Keratinocyte (primary cell): ENCODE measurements at regions not wholly inside any gene's neighbourhood (a gene's known extent, or its start where the extent isn't known, plus 50 kb on each side); places are given as distances from the start of the nearest gene placed in this dataset.

Experiments used
- DNase-seq: peaks from one replicate; pipeline ENCODE4 v3.0.0-alpha.2; 2011; ENCODE audit warnings: low read depth, missing footprints, low spot score
- FAIRE-seq: peaks from 2 replicates; lab custom pipeline; 2011; peaks lifted over from hg19 to GRCh38; lab: Jason Lieb, UNC
- H2AFZ ChIP-seq: 2 replicates; pipeline ENCODE4 v1.6.0; 2012; ENCODE audit warnings: low read length, control low read depth, inconsistent platforms; ENCODE audit not compliant: control insufficient read depth
- H3K27ac ChIP-seq: 2 replicates; pipeline ENCODE4 v1.5.1; 2011; ENCODE audit warnings: low read length; ENCODE audit not compliant: control insufficient read depth, insufficient read depth
- H3K27me3 ChIP-seq: 3 replicates; pipeline ENCODE4 v1.6.0; 2011; ENCODE audit warnings: low read length; ENCODE audit not compliant: control insufficient read depth, insufficient read depth; ENCODE audit errors: extremely low read depth
- H3K36me3 ChIP-seq, 2 experiments: 2 replicates in 1 of 2; 3 replicates in 1 of 2; pipeline ENCODE4 v1.5.1; 2011; ENCODE audit warnings: low read length in 2 of 2, mild to moderate bottlenecking in 1 of 2; ENCODE audit not compliant: control insufficient read depth in 2 of 2, insufficient read depth in 2 of 2; ENCODE audit errors: extremely low read depth in 1 of 2
- H3K4me1 ChIP-seq: 3 replicates; pipeline ENCODE4 v1.5.1; 2011; ENCODE audit warnings: low read length; ENCODE audit not compliant: control insufficient read depth, insufficient read depth; ENCODE audit errors: extremely low read depth
- H3K4me2 ChIP-seq: 3 replicates; pipeline ENCODE4 v1.6.0; 2011; ENCODE audit warnings: low read depth, low read length; ENCODE audit not compliant: control insufficient read depth, insufficient read depth; ENCODE audit errors: extremely low read depth
- H3K4me3 ChIP-seq, 3 experiments: fragments of 200-600 bp in 1 of 3; sonication (generic) in 1 of 3; 2 replicates in 2 of 3; 3 replicates in 1 of 3; pipeline ENCODE4 v1.5.1; 2011 to 2016; ENCODE audit warnings: low read length in 3 of 3, mild to moderate bottlenecking in 3 of 3, control low read depth in 2 of 3, inconsistent platforms in 1 of 3, low read depth in 1 of 3, mixed read lengths in 1 of 3, mixed run types in 1 of 3, moderate library complexity in 1 of 3; ENCODE audit not compliant: control insufficient read depth in 2 of 3, insufficient read depth in 2 of 3; ENCODE audit errors: extremely low read depth in 1 of 3
- H3K79me2 ChIP-seq: 2 replicates; pipeline ENCODE4 v1.6.0; 2012; ENCODE audit warnings: low read length; ENCODE audit not compliant: control insufficient read depth, insufficient read depth
- H3K9ac ChIP-seq: 3 replicates; pipeline ENCODE4 v1.6.0; 2011; ENCODE audit warnings: low read length; ENCODE audit not compliant: control insufficient read depth, insufficient read depth; ENCODE audit errors: extremely low read depth
- H3K9me1 ChIP-seq: 3 replicates; pipeline ENCODE4 v1.6.0; 2011; ENCODE audit warnings: low read length; ENCODE audit not compliant: control insufficient read depth, insufficient read depth; ENCODE audit errors: extremely low read depth
- H3K9me3 ChIP-seq: 2 replicates; pipeline ENCODE4 v1.5.1; 2012; ENCODE audit warnings: low read depth, low read length; ENCODE audit not compliant: control insufficient read depth
- H4K20me1 ChIP-seq: 3 replicates; pipeline ENCODE4 v1.6.0; 2011; ENCODE audit warnings: low read length; ENCODE audit not compliant: control insufficient read depth, insufficient read depth; ENCODE audit errors: extremely low read depth
- CTCF ChIP-seq, 3 experiments: IDR thresholded peaks in 1 of 3; conservative IDR thresholded peaks in 1 of 3; optimal IDR thresholded peaks in 1 of 3; 2 replicates in 2 of 3; 3 replicates in 1 of 3; pipeline versions ENCODE3 to v1.5.1; 2011; ENCODE audit warnings: low read length in 3 of 3, mild to moderate bottlenecking in 3 of 3, moderate library complexity in 2 of 3, control low read depth in 1 of 3, inconsistent platforms in 1 of 3; ENCODE audit not compliant: insufficient read depth in 2 of 3; ENCODE audit errors: extremely low read depth in 1 of 3
- EZH2 ChIP-seq: IDR thresholded peaks from one replicate; pipeline ENCODE4 v1.6.1; 2012; ENCODE audit warnings: inconsistent platforms, mild to moderate bottlenecking, low read length, moderate library complexity
- dilution Hi-C: fragments of 300-500 bp; cut with MboI; formaldehyde crosslinking; loops from one replicate; pipeline ENCODE4 v1.7.0; 2020; ENCODE audit warnings: low sequenced_read_pairs; ENCODE audit not compliant: extremely low pct_ligation_motif_present

- DNase-seq, result no peak
Measured at GRCh38 chr6:14816116-14816859, 429.6 kb upstream of the JARID2 start.

GRCh38 chr6:14817074-14817473 lies 428.8 kb upstream of the JARID2 start:
- peaks cover 9% of the 10 kb centered on the region for H3K4me1 ChIP-seq
- no peaks in the 10 kb centered on the region for H3K9me3 ChIP-seq
- H3K79me2 ChIP-seq, result no peaks in the 10 kb centered on the region
- no peaks in the 10 kb centered on the region for H3K36me3 ChIP-seq
- H4K20me1 ChIP-seq, result no peaks in the 10 kb centered on the region
- TF ChIP-seq EZH2, result no peak
- no peak for TF ChIP-seq CTCF (optimal IDR thresholded peaks at IDR 0.05 in 1 of 3, IDR thresholded peaks at IDR 0.05 in 1 of 3, conservative IDR thresholded peaks at IDR 0.05 in 1 of 3; ENCODE audit: extremely low read depth in 1 of 3, insufficient read depth in 2 of 3, low read length in 3 of 3)
- DNase-seq, result no peak
- no peak overlapping the region for H3K27ac ChIP-seq
- H3K4me2 ChIP-seq, result no peak overlapping the region
- H3K4me3 ChIP-seq, result no peak overlapping the region
- no peak overlapping the region for H3K9ac ChIP-seq
- H3K9me1 ChIP-seq, result no peaks in the 10 kb centered on the region
- no peaks in the 10 kb centered on the region for H3K27me3 ChIP-seq
- no peak overlapping the region for H2AFZ ChIP-seq
- no peak for FAIRE-seq
- dilution Hi-C loops, result no loop called here

More at GRCh38 chr6:14816116-14816859, 429.6 kb upstream of the JARID2 start:
- no peaks in the 10 kb centered on the region for H3K79me2 ChIP-seq
- H3K9me3 ChIP-seq, result no peaks in the 10 kb centered on the region
- no peak overlapping the region for H3K4me2 ChIP-seq
- H3K9me1 ChIP-seq, result no peaks in the 10 kb centered on the region
- H3K27ac ChIP-seq, result no peak overlapping the region
- no peak for FAIRE-seq
- TF ChIP-seq CTCF (optimal IDR thresholded peaks at IDR 0.05 in 1 of 3, IDR thresholded peaks at IDR 0.05 in 1 of 3, conservative IDR thresholded peaks at IDR 0.05 in 1 of 3; ENCODE audit: extremely low read depth in 1 of 3, insufficient read depth in 2 of 3, low read length in 3 of 3) (no peak), EZH2 (no peak)
- no peaks in the 10 kb centered on the region for H4K20me1 ChIP-seq
- H3K4me3 ChIP-seq, result no peak overlapping the region
- H3K27me3 ChIP-seq, result no peaks in the 10 kb centered on the region
- no peak overlapping the region for H2AFZ ChIP-seq
- peaks cover 9% of the 10 kb centered on the region for H3K4me1 ChIP-seq
- no peaks in the 10 kb centered on the region for H3K36me3 ChIP-seq
- dilution Hi-C loops, result no loop called here
- H3K9ac ChIP-seq, result no peak overlapping the region
